ENCODE measurements at regions not wholly inside any gene's neighbourhood (a gene's known extent, or its start where the extent isn't known, plus 50 kb on each side); places are given as distances from the start of the nearest gene placed in this dataset.

DNA sequence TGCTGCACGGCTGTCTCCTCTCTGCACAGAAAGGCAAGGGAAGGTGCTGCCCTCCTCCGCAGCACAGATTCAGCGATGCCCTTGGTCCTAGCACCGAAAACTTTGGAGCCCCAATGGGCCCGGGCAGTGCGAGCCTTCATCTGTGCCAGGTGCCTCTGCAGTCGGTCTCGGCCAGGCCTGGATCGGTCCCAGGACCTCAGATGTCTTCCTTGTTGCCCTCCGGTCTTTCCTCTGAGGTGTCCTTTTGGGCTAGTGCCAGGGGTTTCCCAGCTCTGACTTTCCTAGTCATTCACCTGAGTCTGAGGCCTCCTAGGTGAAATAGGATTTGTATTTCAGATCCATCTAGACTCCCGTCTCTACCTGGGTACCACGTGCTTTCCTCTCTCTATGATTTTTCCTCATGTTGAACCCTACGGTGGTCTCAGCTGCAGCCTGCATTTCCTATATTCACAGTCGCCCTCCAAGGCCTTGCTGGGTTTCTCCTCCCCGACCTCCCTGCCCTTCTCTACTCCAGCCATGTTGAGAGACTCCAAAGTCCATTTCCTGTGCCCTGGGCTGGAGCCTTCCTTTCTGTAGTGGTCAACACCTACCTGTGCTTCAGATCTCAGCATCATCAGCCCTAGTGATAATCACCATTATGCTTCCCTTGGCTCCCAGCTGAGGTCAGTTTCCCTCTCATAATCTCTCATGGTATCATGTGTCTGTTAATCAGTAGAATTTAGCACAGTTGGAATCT, 92.0 kb upstream of the PRSS58 start:
- in situ Hi-C loops (cut with HindIII; ENCODE audit: low pct_ligation_motif_present, low pct_unique_long_range_greater_than_20kb, low sequenced_read_pairs), result no loop called here
- DNase-seq, result no peak

DNA sequence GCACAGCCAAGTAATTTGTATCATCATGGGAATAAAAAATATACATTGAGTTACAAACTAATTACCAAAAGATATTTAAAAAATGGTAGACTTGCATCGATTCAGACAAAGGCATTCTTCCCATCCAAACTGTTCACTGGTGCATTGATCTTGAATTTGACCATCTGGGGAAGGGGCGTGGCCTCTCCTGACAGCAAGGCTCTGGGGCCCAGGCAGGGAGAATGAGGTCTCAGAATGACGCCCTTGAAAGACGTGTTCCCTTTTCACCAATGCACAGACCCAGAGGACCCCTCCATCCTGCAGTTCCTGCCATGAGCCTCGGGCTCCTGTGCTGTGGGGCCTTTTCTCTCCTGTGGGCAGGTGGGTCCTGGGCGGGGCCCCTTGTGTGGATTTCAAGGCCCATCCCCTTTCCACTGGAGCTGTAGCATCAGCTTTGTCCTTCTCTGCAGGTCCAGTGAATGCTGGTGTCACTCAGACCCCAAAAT, 91.1 kb upstream of the PRSS58 start:
- in situ Hi-C loops (cut with HindIII; ENCODE audit: low pct_ligation_motif_present, low pct_unique_long_range_greater_than_20kb, low sequenced_read_pairs), result no loop called here
- no peak for DNase-seq

DNA sequence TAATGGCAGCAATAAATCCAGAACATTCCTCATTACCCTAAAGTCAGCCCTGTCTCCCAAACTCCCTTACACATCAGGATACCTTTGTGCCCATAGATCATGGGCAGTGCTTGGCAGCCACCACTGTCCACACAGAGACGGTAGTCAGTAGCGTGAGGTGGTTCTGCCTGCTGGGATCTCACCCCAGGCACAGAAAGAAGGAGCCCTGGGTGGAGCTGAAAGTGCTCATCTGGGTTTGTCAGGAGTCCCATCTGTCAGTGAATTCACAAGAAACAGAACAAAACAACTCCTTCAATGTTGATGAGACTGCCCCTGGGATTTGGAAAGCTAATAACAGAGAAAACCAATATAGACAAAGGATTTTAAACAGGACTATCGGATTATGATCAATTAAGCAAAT, 90.2 kb upstream of the PRSS58 start:
- in situ Hi-C loops (cut with HindIII; ENCODE audit: low pct_ligation_motif_present, low pct_unique_long_range_greater_than_20kb, low sequenced_read_pairs), result no loop called here
- no peak for DNase-seq

DNA sequence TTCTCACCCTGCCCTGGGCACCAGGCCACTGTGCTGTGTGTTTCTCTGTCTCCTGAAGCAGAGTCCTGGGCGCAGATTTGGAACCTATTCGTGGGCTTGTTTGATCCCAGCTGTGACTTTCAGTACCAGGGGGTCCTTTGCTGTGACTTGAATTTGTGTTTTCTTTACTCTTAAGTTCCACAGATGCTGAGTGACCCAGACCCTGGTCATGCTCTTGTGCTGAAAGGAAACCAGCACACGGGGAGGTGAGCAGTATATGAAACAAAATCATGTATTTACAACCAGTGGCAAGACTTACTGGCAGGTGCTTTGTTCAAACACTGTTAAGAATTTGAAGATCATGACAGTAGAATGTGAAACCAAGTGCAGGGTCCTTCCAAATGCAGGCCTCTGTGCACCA, 89.2 kb upstream of the PRSS58 start:
- no peak for DNase-seq
- in situ Hi-C loops (cut with HindIII; ENCODE audit: low pct_ligation_motif_present, low pct_unique_long_range_greater_than_20kb, low sequenced_read_pairs), result no loop called here

DNA sequence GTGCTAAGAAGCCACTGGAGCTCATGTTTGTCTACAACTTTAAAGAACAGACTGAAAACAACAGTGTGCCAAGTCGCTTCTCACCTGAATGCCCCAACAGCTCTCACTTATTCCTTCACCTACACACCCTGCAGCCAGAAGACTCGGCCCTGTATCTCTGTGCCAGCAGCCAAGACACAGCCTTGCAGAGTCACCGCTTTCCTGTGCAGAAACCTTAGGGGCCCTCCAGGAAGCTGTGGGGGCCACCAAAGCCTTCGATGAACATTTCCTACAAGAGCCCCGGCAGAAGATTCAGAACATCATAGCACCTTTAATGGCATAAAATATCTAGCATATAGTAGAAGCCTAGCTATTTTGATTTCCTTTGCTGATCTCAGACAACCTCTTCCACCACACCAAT, 88.0 kb upstream of the PRSS58 start:
- in situ Hi-C loops (cut with HindIII; ENCODE audit: low pct_ligation_motif_present, low pct_unique_long_range_greater_than_20kb, low sequenced_read_pairs), result no loop called here
- DNase-seq, result no peak

DNA sequence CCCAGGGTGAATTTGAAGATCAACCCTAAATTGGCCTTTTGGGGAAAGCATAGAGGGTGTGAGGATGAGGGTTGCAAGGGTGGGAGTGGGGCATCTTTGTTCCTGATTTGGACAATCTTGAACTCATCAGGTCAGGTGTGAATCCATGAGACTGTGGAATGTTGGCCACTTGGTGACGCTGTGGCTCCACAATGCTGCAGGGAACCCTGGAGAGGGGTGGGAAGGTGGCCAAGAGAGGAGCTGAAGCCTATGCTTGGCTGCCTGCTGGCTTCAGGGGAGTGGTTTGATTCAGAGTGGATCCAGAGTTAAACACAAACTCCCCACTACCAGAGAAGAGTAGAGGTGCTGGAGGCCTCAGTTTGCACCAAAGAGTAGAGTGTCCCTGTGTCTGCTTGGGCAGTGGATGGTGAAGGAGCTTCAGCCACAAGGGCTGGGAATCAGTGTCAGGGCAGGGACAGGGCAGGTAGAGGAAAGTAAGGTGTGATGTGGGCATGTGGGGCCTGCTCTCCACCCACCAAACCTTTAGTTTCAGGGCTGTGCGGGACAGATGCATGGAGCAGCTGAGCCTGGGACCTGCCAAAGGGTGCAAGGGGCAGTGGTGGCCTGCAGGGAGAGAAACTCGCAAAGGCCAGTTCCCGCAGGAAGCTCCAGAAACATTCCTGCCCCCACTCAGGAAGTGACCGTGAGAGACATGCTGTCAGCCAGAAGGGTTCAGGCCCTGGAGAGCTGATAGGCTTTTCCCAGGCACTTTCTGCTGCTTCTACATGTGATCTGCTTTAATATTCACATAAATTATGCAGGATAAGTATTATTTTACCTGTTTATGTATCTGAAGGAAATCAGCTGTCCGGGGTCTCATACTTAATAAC, 81.0 kb upstream of the PRSS58 start:
- peak; percentile 87 for DNase-seq
- in situ Hi-C loops (cut with HindIII; ENCODE audit: low pct_ligation_motif_present, low pct_unique_long_range_greater_than_20kb, low sequenced_read_pairs), result no loop called here

DNA sequence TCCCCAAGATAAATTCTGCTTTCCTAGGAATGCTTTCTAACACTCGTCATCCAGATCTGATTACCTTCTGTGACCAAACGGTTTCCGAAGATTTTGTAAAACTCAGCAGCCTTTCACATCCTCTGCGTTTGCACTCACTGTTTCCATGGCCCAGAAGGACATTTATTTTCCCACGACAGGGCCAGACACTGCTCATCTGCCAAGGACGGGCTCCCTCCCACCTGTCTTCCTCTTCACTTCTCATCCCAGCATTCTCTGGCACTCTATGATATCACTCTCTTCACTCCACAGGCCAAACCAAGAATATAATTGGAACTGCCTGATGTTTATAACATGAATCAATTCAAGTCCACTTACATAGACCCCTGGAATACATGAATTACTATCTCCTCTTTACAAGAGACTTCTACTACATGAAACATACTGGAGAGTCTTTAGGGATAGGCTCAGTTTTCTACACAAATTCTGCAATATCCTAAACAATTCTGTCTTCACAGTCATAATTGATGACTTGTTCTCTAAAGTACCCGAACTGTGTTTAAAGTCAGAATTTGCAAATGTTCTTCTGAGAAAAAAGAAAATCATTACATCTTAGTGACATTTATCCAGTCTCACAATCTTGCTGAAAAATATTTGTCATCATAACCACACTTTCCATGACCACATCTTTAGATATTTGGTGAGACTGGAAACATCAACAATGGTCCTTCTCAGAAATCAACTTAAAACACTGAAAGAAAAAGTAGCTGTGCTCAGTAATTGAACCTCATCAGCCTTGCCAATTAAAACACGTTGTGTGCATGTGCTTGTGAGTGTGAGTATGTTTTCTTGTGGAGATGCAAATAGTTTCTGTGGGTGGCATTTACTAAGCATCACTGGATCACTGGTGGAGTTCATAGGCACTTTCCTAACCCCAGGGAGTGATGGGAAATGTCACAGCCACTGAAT, 79.5 kb upstream of the PRSS58 start:
- DNase-seq, result no peak
- in situ Hi-C loops (cut with HindIII; ENCODE audit: low pct_ligation_motif_present, low pct_unique_long_range_greater_than_20kb, low sequenced_read_pairs), result no loop called here

DNA sequence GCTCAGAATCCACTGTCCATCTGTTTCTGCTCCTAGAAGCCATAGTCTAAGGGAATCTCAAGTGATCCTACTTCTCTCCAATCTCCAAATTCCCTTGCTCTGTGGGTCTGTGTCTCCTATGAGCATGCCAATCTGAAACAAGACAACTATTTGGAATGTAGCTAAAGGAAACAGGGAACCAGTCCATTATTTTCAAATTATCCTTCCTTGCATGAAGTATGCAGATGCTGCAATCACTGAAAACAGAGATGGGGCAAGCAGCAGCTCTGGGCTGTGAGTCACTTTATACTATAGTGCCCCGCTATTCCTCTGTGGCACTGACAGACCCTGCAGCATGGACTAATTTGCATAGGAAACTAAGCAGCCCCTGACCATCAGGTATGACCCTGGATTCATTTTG, 76.9 kb upstream of the PRSS58 start:
- in situ Hi-C loops (cut with HindIII; ENCODE audit: low pct_ligation_motif_present, low pct_unique_long_range_greater_than_20kb, low sequenced_read_pairs), result no loop called here
- DNase-seq, result no peak

DNA sequence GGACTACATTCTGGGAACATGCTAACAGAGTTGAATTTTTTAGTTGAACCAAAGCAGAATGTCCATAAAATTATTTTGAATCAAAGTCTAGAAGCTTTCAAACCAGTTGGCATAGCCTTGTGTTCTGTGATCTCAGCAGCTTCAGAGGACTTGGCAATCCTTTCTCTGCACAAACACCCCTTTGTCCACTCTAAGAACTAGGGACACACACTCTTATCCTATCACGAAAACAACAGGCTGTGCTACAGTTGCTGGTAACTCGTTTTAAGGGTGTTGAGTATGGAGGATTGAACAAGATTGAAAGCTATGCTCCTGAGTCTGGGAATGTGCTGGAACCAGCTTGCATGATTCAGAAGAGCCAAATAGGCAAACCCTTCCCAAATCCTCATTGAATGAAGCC, 76.4 kb upstream of the PRSS58 start:
- DNase-seq, result no peak
- in situ Hi-C loops (cut with HindIII; ENCODE audit: low pct_ligation_motif_present, low pct_unique_long_range_greater_than_20kb, low sequenced_read_pairs), result no loop called here

DNA sequence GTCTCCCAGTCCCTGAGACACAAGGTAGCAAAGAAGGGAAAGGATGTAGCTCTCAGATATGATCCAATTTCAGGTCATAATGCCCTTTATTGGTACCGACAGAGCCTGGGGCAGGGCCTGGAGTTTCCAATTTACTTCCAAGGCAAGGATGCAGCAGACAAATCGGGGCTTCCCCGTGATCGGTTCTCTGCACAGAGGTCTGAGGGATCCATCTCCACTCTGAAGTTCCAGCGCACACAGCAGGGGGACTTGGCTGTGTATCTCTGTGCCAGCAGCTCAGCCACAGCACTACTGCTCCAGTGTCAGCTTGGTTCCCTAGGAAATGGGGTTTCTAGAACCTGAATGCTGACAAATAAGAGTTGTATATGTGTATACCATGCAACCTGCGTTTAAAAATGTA, 74.6 kb upstream of the PRSS58 start:
- DNase-seq, result no peak
- in situ Hi-C loops (cut with HindIII; ENCODE audit: low pct_ligation_motif_present, low pct_unique_long_range_greater_than_20kb, low sequenced_read_pairs), result no loop called here

DNA sequence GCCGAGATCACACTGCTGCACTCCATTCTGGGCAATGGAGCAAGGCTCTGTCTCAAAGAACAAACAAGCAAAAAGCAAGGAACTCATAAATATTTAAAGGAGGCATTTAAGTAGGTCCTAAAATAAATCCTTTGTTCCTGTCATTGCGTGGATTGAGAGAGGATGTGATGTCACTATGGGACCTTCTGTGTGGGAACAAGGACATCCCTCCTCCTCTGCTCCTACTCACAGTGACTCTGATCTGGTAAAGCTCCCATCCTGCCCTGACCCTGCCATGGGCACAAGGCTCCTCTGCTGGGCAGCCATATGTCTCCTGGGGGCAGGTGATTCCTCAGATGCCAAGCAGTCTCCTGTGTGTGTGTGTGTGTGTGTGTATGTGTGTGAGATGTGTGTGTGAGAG, 74.1 kb upstream of the PRSS58 start:
- in situ Hi-C loops (cut with HindIII; ENCODE audit: low pct_ligation_motif_present, low pct_unique_long_range_greater_than_20kb, low sequenced_read_pairs), result no loop called here
- DNase-seq, result no peak

DNA sequence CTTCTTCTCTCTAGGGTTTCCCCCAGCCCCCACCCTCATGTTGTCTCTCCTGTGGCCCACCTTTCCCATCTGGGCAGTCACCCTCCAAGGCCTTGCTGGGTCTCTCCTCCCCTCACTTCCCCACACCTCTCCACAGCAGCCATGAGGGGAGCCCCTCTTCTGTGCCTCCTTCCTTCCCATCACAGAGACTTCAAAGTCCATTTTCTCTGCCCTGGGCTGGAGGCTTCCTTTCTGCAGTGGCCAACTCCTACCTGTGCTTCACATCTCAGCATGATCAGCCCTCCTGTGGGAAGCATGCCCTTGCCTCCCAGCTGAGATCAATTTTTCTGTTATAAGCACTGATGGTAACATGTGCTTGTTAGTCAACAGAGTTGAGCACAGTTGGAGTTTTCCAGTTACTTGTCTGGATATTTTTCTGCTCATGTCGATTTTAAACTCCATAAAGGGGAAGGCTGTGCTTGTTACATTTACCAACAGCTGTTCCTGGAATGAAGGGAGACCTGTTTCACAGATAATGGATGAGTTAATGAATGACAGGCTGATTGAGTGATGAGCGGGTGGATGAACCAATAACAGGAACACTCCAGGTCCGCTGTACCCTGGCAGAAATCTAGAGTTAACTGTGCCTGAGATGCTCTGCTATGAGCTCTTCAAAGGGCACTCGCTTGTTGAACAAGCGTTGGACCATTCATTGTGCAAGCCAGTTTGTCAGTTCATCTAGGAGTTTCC, 71.4 kb upstream of the PRSS58 start:
- peak; percentile 8 for DNase-seq
- in situ Hi-C loops (cut with HindIII; ENCODE audit: low pct_ligation_motif_present, low pct_unique_long_range_greater_than_20kb, low sequenced_read_pairs), result no loop called here

DNA sequence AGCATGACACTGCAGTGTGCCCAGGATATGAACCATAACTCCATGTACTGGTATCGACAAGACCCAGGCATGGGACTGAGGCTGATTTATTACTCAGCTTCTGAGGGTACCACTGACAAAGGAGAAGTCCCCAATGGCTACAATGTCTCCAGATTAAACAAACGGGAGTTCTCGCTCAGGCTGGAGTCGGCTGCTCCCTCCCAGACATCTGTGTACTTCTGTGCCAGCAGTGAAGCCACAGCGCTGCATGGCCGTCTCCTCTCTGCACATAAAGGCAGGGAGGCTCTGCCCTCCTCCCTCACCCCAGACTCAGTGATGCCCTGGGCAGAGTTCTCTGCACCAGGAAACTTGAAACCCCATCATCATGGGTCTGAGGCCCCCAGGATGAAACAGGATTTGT, 70.7 kb upstream of the PRSS58 start:
- no peak for DNase-seq
- in situ Hi-C loops (cut with HindIII; ENCODE audit: low pct_ligation_motif_present, low pct_unique_long_range_greater_than_20kb, low sequenced_read_pairs), result no loop called here

DNA sequence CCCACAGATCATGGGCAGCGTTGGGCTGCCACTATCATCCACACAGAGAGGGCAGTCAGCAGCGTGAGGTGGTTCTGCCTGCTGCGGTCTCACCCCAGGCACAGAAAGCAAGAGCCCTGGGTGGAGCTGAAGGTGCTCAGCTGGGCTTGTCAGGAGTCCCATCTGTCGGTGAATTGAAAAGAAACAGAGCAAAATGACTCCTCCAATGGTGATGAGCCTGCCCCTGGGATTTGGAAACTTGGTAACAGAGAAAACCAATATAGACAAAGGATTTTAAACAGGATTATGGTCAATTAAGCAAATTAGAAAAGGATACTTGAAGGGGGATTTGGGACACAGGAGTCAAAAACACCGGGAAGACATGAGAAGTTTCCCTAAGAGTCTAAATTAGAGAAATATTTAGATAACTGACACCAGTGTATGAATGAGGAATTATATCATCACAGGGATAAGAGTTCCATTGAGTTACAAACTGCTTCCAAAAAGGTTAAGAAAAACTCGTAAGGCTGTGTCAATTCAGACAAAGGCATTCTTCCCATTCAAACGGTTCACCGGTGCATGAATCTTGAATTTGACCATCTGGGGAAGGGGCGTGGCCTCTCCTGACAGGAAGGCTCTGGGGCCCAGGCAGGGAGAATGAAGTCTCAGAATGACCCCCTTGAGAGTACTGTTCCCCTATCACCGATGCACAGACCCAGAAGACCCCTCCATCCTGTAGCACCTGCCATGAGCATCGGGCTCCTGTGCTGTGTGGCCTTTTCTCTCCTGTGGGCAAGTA, 70.0 kb upstream of the PRSS58 start:
- in situ Hi-C loops (cut with HindIII; ENCODE audit: low pct_ligation_motif_present, low pct_unique_long_range_greater_than_20kb, low sequenced_read_pairs), result no loop called here
- DNase-seq, result peak; percentile 47

DNA sequence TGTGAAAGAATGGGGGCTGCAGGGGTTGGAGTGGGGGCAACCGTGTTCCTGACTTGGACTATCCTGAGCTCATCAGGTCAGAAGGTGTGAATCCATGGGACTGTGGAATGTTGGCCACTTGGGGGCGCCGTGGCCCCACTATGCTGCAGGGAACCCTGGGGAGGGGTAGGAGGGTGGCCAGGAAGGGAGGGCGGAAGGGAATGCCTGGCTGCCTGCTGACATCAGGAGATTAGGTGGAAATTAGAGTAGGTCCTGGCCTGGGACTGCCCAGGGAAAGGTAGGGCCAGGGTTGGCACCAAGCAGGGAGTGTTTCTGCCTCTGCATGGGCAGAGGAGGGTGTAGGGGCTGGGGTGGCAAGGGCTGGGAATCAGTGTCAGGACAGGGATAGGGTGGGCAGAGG, 65.8 kb upstream of the PRSS58 start:
- DNase-seq, result peak; percentile 79
- in situ Hi-C loops (cut with HindIII; ENCODE audit: low pct_ligation_motif_present, low pct_unique_long_range_greater_than_20kb, low sequenced_read_pairs), result no loop called here

DNA sequence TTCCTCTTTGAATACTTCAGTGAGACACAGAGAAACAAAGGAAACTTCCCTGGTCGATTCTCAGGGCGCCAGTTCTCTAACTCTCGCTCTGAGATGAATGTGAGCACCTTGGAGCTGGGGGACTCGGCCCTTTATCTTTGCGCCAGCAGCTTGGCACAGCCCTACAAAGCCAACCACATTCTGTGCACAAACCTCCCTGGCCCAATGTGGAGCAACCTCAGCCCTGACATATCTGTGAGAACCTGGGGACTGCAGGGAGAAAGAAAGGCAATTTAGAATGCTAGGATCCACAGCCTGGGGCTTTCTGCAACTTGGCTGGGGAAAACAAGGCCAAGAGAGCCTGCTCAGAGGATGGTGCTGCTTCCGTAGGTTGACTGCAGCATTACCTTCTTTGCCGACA, 63.5 kb upstream of the PRSS58 start:
- DNase-seq, result no peak
- in situ Hi-C loops (cut with HindIII; ENCODE audit: low pct_ligation_motif_present, low pct_unique_long_range_greater_than_20kb, low sequenced_read_pairs), result no loop called here

DNA sequence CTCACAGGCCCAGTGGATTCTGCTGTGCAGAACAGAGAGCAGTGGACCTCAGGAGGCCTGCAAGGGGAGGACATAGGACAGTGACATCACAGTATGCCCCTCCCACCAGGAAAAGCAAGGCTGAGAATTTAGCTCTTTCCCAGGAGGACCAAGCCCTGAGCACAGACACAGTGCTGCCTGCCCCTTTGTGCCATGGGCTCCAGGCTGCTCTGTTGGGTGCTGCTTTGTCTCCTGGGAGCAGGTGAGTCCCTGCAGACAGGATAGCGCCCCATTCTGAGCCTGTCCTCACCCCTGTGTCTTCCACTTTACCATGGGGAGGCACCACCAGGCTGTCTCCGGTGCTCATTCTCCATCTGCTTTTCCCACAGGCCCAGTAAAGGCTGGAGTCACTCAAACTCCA, 63.0 kb upstream of the PRSS58 start:
- in situ Hi-C loops (cut with HindIII; ENCODE audit: low pct_ligation_motif_present, low pct_unique_long_range_greater_than_20kb, low sequenced_read_pairs), result no loop called here
- DNase-seq, result no peak

DNA sequence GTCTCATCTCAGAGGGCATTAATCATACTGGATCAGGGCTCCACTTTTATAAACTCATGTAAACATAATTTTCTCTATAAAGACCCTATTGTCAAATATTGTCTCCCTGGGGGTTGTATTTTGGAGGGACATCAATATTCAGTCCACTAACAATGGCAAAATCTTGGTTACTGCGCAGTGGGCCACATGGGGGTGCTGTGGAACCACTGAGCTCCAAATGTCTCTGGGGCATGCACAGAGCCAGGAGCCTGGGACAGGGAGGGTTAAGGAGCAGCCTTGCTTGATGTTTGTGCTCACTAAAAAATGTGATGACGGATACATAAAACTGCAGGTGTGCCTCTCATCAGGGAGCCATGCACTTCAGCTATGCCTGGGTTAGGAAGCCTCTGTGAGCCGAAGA, 62.1 kb upstream of the PRSS58 start:
- in situ Hi-C loops (cut with HindIII; ENCODE audit: low pct_ligation_motif_present, low pct_unique_long_range_greater_than_20kb, low sequenced_read_pairs), result no loop called here
- peak; percentile 21 for DNase-seq
